ENCODE measurements at regions not wholly inside any gene's neighbourhood (a gene's known extent, or its start where the extent isn't known, plus 50 kb on each side); places are given as distances from the start of the nearest gene placed in this dataset.

- no peak for TF ChIP-seq CTCF (IDR thresholded peaks at IDR 0.05; ENCODE audit: low read depth, low read length)
- TF ChIP-seq POLR2A (IDR thresholded peaks at IDR 0.05; ENCODE audit: extremely low read depth, insufficient read length), result no peak
- no peak for TF ChIP-seq MYC (IDR thresholded peaks at IDR 0.05; ENCODE audit: low read depth, low read length)
Observed at GRCh38 chr5:92444888-92445287, 1061.8 kb upstream of the ARRDC3 start.

Data from NB4 (cell line).